GM19397 (cell line): ENCODE measurements at regions not wholly inside any gene's neighbourhood (a gene's known extent, or its start where the extent isn't known, plus 50 kb on each side); places are given as distances from the start of the nearest gene placed in this dataset.
"Not testable (repeated sequence)": the region's sequence is repeated elsewhere in the genome, so short reads cannot be mapped to it uniquely, and the experiment has no call there.

Source experiments
- ATAC-seq: cut with Tn5 transposase; IDR thresholded peaks from one replicate; pipeline ENCODE4 v1.9.1; 2021; ENCODE audit warnings: mild to moderate bottlenecking, moderate library complexity; ENCODE audit not compliant: unreplicated experiment

DNA sequence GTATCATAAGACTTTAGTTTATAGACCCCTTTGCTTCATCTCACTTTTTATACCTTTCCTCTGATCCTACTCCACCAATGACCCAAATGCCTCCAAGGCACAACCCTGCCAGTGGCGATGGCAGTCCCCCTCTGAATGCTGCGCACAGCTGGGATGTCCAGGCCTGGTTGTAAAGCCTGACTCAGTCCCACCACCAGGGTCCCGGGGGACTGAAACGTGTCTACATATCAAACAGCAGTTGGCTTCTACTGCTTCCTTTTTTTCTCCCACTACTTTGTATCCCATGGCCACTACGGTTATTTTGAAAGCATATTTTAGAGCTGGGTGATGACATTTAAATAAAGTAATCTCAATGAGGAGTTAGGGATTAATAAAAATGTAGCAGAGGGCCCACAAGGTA, 329.8 kb upstream of the PSMD7 start:
- ATAC-seq = no peak

GRCh38 chr16:73965591-73965990, 331.0 kb upstream of the PSMD7 start:
- ATAC-seq = no peak

DNA sequence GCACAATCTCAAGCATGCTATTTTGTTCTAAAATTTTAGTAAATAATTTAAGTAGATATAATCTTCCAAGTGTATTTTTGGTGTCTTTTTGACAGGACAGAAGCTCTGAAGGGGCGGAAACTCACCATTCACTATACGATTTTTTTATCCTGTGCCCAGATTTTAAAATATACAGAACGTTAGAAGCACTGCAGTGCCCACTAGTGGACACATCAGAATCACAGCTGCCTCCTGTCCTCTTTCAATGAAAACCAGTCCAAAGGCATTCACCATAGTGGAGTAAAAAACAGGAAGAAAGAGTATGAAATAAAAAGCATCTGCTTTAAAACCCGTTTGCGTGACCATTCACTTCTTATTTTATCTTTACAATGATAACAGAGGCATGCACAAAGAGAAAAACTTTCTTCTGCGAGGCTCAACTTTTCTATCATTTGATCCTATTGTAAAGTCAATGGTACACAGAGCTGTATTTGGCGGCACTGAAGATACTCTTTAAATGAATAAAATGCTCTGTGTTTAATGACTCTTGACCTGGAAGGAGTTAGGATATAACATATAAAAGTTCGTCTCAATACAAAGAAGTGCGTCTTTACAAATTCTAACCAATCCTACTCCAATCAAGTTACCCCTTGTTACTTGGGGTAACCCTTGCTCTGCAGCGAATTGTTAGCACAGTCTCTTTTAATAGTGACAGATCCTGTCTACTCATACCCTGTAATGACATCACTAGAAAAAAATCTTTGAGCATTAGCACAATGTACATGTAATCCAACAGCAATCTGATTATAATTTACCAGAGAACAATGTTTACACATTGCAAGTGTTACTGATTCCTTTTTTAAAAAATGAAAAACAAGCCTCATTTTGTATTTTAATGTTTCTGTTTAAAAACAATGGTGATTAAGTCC, 339.8 kb upstream of the PSMD7 start:
- ATAC-seq = no peak

DNA sequence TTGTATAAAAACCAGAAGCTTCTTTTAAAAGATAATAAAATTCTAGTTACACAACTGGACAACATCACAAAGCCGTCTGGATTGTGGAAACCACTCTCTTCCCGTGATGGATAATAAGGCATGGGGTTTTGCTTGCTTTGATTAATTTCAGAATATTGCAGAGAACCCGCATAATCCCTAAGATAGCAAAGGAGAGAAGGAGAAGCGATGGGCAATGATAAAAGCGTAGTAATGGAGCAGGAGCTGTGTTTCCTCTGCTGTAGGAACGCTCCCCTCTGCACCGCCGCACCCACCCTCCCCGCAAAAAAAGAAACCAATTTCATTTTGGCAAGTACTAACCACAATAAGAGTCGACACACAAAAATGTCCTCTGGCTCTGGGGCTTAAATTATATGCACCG, 340.9 kb upstream of the PSMD7 start:
- no peak for ATAC-seq

- no peak for ATAC-seq
Measured at GRCh38 chr16:73955255-73955654, 341.4 kb upstream of the PSMD7 start.

GRCh38 chr16:73951481-73951880, 345.1 kb upstream of the PSMD7 start:
- ATAC-seq = no peak

GRCh38 chr16:73949574-73950320, 346.9 kb upstream of the PSMD7 start:
- no peak for ATAC-seq

- no peak for ATAC-seq
Measured at GRCh38 chr16:73945631-73946030, 351.0 kb upstream of the PSMD7 start.

GRCh38 chr16:73943184-73943583, 353.4 kb upstream of the PSMD7 start:
- ATAC-seq = not testable (repeated sequence)

- not testable (repeated sequence) for ATAC-seq
Measured at GRCh38 chr16:73940786-73941185, 355.8 kb upstream of the PSMD7 start.

GRCh38 chr16:73923951-73924350, 372.7 kb upstream of the PSMD7 start:
- ATAC-seq = no peak

GRCh38 chr16:73921295-73921694, 375.3 kb upstream of the PSMD7 start:
- no peak for ATAC-seq

DNA sequence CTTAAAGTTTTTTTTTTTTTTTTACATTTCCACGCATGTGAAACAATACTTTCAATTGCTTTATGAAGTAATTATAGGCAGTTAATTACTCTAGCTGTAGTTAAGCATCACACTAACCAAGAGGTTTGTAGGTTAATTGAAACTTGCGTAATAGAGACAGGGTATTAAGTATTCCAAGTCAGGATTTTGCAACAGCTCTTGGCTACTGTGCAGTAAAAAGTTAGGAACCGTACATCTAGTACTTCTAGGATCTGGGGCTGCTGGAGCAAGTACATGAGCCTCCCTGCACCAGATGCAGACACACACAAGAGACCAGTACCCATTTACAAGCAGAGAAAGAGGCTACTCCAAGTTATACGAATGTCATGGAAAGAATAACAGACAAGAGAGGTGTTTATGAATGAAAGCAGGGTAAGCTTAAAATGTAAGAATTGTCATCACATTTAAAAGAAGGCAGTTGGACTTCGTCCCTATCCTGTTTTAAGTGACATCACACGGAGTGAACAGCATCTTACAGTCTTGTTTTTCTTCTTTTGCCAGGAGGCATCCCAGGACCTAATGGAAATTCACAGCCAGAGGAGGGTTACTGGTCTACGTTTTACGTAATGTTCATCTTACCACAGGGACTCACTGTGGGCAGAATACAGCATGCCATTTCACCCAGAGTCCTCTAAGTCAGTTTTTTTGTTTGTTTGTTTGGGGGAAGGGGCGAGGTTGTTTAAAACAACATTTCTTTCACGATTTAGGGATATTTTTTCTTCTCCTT, 379.6 kb upstream of the PSMD7 start:
- ATAC-seq = no peak

DNA sequence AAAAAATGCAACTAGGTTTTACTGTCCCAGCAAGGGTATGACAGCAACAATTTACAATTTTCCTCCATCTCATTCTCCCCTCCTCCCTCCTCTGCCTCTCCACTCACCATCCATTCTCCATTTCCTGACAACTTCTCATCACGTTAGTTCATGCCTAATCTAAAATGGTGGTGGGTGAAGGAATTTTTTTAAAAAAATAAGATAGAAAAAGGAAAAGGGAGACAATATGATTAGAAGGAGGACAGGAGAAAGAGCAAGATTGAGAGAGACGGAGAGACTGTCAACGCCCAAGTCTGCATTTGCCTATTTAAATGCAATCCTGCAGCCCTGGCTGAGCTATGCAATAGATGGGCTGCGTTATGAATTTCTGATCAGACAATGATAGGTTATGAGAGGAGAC, 380.7 kb upstream of the PSMD7 start:
- no peak for ATAC-seq

- no peak for ATAC-seq
Measured at GRCh38 chr16:73915140-73915539, 381.5 kb upstream of the PSMD7 start.

- ATAC-seq = no peak
Measured at GRCh38 chr16:73912850-73913249, 383.8 kb upstream of the PSMD7 start.

DNA sequence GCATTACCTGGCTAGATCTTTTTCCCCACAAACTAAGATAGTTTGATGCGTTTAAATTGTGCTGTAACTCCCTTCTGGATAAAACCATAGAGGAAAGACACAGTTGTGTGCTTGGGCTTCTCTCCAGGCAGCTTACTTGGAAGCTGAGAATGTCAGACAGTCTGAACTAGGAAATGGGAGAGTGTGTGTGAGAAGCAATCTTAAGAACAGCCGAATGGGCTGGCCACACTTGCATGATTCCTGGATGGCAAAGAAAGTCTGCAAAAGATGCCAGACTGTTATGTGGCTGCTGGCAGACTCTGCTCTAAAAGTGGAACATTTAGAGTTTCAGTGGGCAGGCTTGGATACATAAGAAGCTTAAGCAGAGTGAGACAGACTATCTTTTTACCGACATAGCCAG, 384.3 kb upstream of the PSMD7 start:
- ATAC-seq = no peak

DNA sequence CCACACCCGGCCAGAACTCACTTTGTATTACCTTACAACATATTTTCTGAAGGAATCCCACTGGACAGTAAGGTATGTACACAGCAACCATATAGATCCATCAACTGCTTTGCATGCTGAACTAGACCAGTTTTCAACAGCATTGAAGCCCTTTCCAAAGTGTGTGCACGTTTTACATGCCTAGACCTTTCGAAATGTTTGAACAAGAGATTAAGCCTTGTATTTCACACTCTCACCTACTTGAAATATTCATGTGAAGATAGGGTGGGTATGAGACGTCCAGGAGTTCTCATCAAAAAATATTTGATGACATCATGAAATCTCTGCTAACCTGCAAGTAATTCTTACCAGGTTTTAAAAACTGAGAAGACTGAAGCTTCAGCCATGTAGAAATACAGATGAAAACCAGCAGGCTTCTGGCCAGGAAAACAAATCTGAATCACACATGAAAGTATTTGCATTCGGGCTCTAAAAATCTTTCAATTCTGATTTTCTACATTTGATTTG, 387.0 kb upstream of the PSMD7 start:
- no peak for ATAC-seq

DNA sequence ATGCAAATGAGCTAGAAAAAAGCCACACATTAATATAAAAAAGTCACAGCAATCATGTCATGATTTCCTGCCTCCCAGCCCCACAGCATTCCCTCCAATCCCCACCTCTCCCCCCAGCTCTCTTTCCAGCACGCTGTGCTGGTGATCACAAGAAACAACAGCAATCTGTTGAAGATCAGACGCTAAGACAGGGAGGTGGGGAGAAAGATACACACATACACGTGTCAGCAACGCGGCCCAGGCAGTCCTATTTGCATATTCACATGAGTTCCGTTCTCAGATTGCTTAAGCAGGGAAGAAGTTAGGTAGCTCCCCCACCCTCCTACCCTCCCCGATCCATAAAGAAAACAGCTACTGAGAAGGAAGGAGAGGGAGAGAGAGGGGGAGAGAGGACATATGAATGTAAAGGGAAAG, 405.5 kb upstream of the PSMD7 start:
- ATAC-seq = no peak

GRCh38 chr16:73890186-73891128, 406.2 kb upstream of the PSMD7 start:
- no peak for ATAC-seq
